GM06990 (cell line): ENCODE measurements at regions not wholly inside any gene's neighbourhood (a gene's known extent, or its start where the extent isn't known, plus 50 kb on each side); places are given as distances from the start of the nearest gene placed in this dataset.

Experiments
- DNase-seq: peaks from one replicate; pipeline ENCODE4 v3.0.0-alpha.2; 2011; ENCODE audit not compliant: insufficient read length; ENCODE audit errors: extremely low read depth
- H3K27me3 ChIP-seq: replicated peaks from 2 replicates; pipeline ENCODE4 v1.6.0; 2011; ENCODE audit warnings: low read length; ENCODE audit not compliant: control insufficient read depth, insufficient read depth
- H3K36me3 ChIP-seq: 2 replicates; pipeline ENCODE4 v1.5.1; 2011; ENCODE audit warnings: low read length; ENCODE audit not compliant: control insufficient read depth, insufficient read depth
- H3K4me3 ChIP-seq: replicated peaks from 2 replicates; pipeline ENCODE4 v1.5.1; 2011; ENCODE audit warnings: low read depth, mild to moderate bottlenecking, control low read depth, low read length
- CTCF ChIP-seq: IDR thresholded peaks from 2 replicates; pipeline ENCODE4 v1.5.1; 2011; ENCODE audit warnings: low read length, control low read depth, mild to moderate bottlenecking, inconsistent platforms; ENCODE audit not compliant: insufficient read depth, poor library complexity, severe bottlenecking

GRCh38 chr13:50438351-50438750 lies 405.1 kb downstream of the DLEU7 start:
- DNase-seq: no peak
- TF ChIP-seq CTCF: no peak
- Histone ChIP-seq H3K36me3 (no peaks in the 10 kb centered on the region), H3K27me3 (no peaks in the 10 kb centered on the region), H3K4me3 (no peak overlapping the region)

GRCh38 chr13:50441130-50441529 lies 402.4 kb downstream of the DLEU7 start:
- Histone ChIP-seq H3K27me3 (no peaks in the 10 kb centered on the region), H3K36me3 (no peaks in the 10 kb centered on the region), H3K4me3 (no peak overlapping the region)
- TF ChIP-seq CTCF: no peak
- no peak for DNase-seq

GRCh38 chr13:50444726-50445125 lies 398.8 kb downstream of the DLEU7 start:
- no peak for TF ChIP-seq CTCF
- Histone ChIP-seq H3K36me3 (no peaks in the 10 kb centered on the region), H3K27me3 (no peaks in the 10 kb centered on the region), H3K4me3 (no peak overlapping the region)
- no peak for DNase-seq

- DNase-seq: no peak
- TF ChIP-seq CTCF: no peak
- no peak overlapping the region for H3K4me3 ChIP-seq
- no peaks in the 10 kb centered on the region for H3K36me3 ChIP-seq
- no peaks in the 10 kb centered on the region; the same call in 1 of the 2 replicates for H3K27me3 ChIP-seq
Measured at GRCh38 chr13:50446611-50447010, 396.9 kb downstream of the DLEU7 start.

- H3K36me3 ChIP-seq: no peaks in the 10 kb centered on the region
Measured at GRCh38 chr13:50448535-50448998, 394.9 kb downstream of the DLEU7 start.

More at GRCh38 chr13:50448535-50448998, 394.9 kb downstream of the DLEU7 start:
- Histone ChIP-seq H3K27me3 (no peaks in the 10 kb centered on the region; the same call in 1 of the 2 replicates), H3K4me3 (no peak overlapping the region)
- no peak for TF ChIP-seq CTCF
- no peak for DNase-seq
